ENCODE measurements at regions not wholly inside any gene's neighbourhood (a gene's known extent, or its start where the extent isn't known, plus 50 kb on each side); places are given as distances from the start of the nearest gene placed in this dataset.

GRCh38 chr15:25134546-25134945 is 179.8 kb downstream of the SNRPN start:
- Histone ChIP-seq H3K9ac (ENCODE audit: low read depth, low read length) (no peak overlapping the region), H2AFZ (replicated peaks; ENCODE audit: low read length, poor library complexity) (no peak overlapping the region), H2BK5ac (ENCODE audit: low read depth, low read length, poor library complexity, severe bottlenecking) (no peak overlapping the region), H3K4me2 (ENCODE audit: low read depth, low read length) (no peak overlapping the region), H3K56ac (ENCODE audit: extremely low read depth, insufficient read depth, low read length) (no peak overlapping the region), H4K5ac (ENCODE audit: low read depth, low read length) (no peak overlapping the region), H3K27me3 (ENCODE audit: control insufficient read depth, insufficient read depth, low read length) (no peaks in the 10 kb centered on the region), H3K4me1 (ENCODE audit: control insufficient read depth, insufficient read depth, low read length) (0 out of 2 replicates have a peak, but pooled peaks cover 2% of the 10 kb centered on the region), H2AK9ac (replicated peaks; ENCODE audit: low read depth, low read length, poor library complexity) (no peak overlapping the region), H4K8ac (ENCODE audit: low read depth in 2 of 2, low read length in 2 of 2) (no peak overlapping the region), H2BK20ac (ENCODE audit: low read depth, low read length) (no peak overlapping the region), H3K79me1 (ENCODE audit: low read depth in 1 of 2, low read length in 2 of 2) (no peaks in the 10 kb centered on the region), H2AK5ac (ENCODE audit: low read depth, low read length) (no peak overlapping the region), H3K27ac (ENCODE audit: insufficient read depth, low read length) (no peak overlapping the region), H3K4ac (ENCODE audit: low read depth, low read length) (no peak overlapping the region), H3K18ac (ENCODE audit: low read depth, low read length) (no peak overlapping the region), H3K9me3 (ENCODE audit: control insufficient read depth, insufficient read depth, low read length) (no peaks in the 10 kb centered on the region), H3K9me1 (ENCODE audit: insufficient read depth, low read length) (no peaks in the 10 kb centered on the region), H3K36me3 (ENCODE audit: control insufficient read depth, insufficient read depth, low read length) (peaks cover 1% of the 10 kb centered on the region; the same call in 1 of the 2 replicates), H4K20me1 (ENCODE audit: insufficient read depth, low read length) (no peaks in the 10 kb centered on the region; the same call in 1 of the 2 replicates), H2BK120ac (ENCODE audit: low read depth, low read length) (no peak overlapping the region), H4K91ac (ENCODE audit: insufficient read depth, low read depth, low read length) (no peak overlapping the region), H3K14ac (replicated peaks; ENCODE audit: low read depth, low read length) (no peak overlapping the region), H3K23ac (ENCODE audit: low read depth, low read length) (no peak overlapping the region), H3K4me3 (ENCODE audit: insufficient read depth, low read depth, low read length) (no peak overlapping the region), H2BK15ac (ENCODE audit: low read depth, low read length) (no peak overlapping the region)
- dilution Hi-C loops (cut with HindIII; ENCODE audit: low sequenced_read_pairs, unreplicated experiment) (no loop called here), intact Hi-C loops (cut with micrococcal nuclease) (loop anchor here (10.0 kb wide), 1 partner anchor 1730 kb away; the partner anchor contains the start of gene GABRA5), in situ Hi-C loops (cut with MboI; ENCODE audit: low sequenced_read_pairs) (no loop called here)
- DNase-seq (peak; percentile 14), ATAC-seq (ENCODE audit: low read depth) (peak; percentile 58)
- WGBS, 2 experiments (ENCODE audit: extremely low coverage in 2 of 2, insufficient read length in 1 of 2): no CpG with 5 or more reads among the region's 2 CpGs
- CTCF ChIA-PET: interaction anchor here (0.7 to 1.2 kb wide), 3 partner anchors 9 to 369 kb away, joined by 3 to 4 read pairs (median 3); no protein-coding TSS in a partner anchor
- no TSS peak for BruUV-seq (replicated peaks)
- POLR2A ChIA-PET (ENCODE audit: unreplicated experiment): no interaction called here
- TF ChIP-seq CTCF (conservative IDR thresholded peaks at IDR 0.05; ENCODE audit: low read depth, low read length) (0 out of 2 replicates have a peak, but pooled peaks have one; percentile 16), FOS (IDR thresholded peaks at IDR 0.05; ENCODE audit: low read depth, low read length) (no peak)
